Type B pancreatic cell (in vitro differentiated cells): ENCODE measurements at regions not wholly inside any gene's neighbourhood (a gene's known extent, or its start where the extent isn't known, plus 50 kb on each side); places are given as distances from the start of the nearest gene placed in this dataset.

Source experiments
- DNase-seq: peaks from one replicate; pipeline ENCODE4 v3.0.0; 2021; ENCODE audit warnings: mixed read lengths; ENCODE audit not compliant: unreplicated experiment; ENCODE audit errors: extremely low spot score
- H3K27ac Mint-ChIP-seq: 2 replicates; pipeline ENCODE4 v1.8.0; 2021; ENCODE audit warnings: mild to moderate bottlenecking, mixed read lengths
- H3K27me3 Mint-ChIP-seq: 2 replicates; pipeline ENCODE4 v1.8.0; 2021; ENCODE audit warnings: mixed read lengths
- H3K36me3 Mint-ChIP-seq: 2 replicates; pipeline ENCODE4 v1.8.0; 2021; ENCODE audit warnings: mixed read lengths
- H3K4me1 Mint-ChIP-seq: one replicate; pipeline ENCODE4 v1.8.0; 2021; ENCODE audit warnings: mixed read lengths; ENCODE audit not compliant: unreplicated experiment
- H3K4me3 Mint-ChIP-seq: 2 replicates; pipeline ENCODE4 v1.8.0; 2021; ENCODE audit warnings: mild to moderate bottlenecking, mixed read lengths
- H3K9me3 Mint-ChIP-seq: 2 replicates; pipeline ENCODE4 v1.8.0; 2021; ENCODE audit warnings: mixed read lengths
- TF ChIP-seq, protein P1 (sequence below): fragments of 200-600 bp; sonication (generic); conservative IDR thresholded peaks from 2 replicates; pipeline ENCODE4 v1.5.0; 2021; ENCODE audit warnings: antibody characterized with exemption, mild to moderate bottlenecking

DNA sequence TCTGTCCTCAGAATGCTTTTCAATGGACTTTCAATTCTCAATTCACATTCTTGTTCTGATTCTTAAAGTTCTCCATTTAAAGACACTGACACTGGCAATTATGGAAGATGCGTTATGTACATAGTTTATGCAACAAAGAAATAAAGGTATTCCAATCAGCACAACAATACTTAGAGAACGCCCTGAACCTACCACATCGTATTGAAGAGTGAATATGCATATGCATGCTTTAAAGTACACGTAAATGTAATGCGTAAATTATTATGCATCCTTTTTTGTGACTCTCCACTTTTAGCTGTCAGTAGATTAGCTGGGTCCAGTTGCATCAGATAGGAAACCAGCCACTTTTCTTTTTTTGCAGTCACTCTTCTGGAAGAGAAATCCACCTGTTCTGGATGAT is 83.5 kb downstream of the RBM43 start:
- Mint-ChIP-seq H3K36me3 (no peaks in the 10 kb centered on the region), H3K27ac (no peak overlapping the region), H3K27me3 (peaks cover 25% of the 10 kb centered on the region), H3K4me1 (peaks cover 21% of the 10 kb centered on the region), H3K4me3 (no peak overlapping the region), H3K9me3 (peaks cover 4% of the 10 kb centered on the region)
- no peak for DNase-seq
- TF ChIP-seq, protein P1, sequence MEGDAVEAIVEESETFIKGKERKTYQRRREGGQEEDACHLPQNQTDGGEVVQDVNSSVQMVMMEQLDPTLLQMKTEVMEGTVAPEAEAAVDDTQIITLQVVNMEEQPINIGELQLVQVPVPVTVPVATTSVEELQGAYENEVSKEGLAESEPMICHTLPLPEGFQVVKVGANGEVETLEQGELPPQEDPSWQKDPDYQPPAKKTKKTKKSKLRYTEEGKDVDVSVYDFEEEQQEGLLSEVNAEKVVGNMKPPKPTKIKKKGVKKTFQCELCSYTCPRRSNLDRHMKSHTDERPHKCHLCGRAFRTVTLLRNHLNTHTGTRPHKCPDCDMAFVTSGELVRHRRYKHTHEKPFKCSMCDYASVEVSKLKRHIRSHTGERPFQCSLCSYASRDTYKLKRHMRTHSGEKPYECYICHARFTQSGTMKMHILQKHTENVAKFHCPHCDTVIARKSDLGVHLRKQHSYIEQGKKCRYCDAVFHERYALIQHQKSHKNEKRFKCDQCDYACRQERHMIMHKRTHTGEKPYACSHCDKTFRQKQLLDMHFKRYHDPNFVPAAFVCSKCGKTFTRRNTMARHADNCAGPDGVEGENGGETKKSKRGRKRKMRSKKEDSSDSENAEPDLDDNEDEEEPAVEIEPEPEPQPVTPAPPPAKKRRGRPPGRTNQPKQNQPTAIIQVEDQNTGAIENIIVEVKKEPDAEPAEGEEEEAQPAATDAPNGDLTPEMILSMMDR: no peak

DNA sequence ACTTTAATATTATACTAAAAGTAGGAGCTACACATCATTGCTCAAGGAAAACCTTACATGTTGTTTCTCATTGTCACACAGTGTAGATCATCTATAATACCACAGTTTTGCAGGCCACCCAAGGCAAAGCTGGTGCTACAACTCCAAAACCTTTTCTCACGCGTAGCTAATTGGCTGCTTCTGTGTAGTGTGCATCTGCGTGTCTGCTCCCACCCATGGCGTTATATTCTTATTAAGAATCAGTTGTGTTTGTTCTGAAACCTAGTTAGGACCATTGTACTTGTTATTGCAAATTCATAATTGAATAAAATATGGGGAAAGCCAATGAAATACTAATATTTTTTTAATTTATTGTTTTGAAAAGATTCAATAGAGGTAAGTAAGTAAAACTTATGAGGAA is 83.9 kb downstream of the RBM43 start:
- DNase-seq: no peak
- H3K4me3 Mint-ChIP-seq: no peak overlapping the region
- TF ChIP-seq, protein P1: no peak
- H3K27ac Mint-ChIP-seq: no peak overlapping the region
- H3K36me3 Mint-ChIP-seq: no peaks in the 10 kb centered on the region
- peaks cover 18% of the 10 kb centered on the region for H3K4me1 Mint-ChIP-seq
- peaks cover 4% of the 10 kb centered on the region for H3K9me3 Mint-ChIP-seq
- H3K27me3 Mint-ChIP-seq: peaks cover 25% of the 10 kb centered on the region

DNA sequence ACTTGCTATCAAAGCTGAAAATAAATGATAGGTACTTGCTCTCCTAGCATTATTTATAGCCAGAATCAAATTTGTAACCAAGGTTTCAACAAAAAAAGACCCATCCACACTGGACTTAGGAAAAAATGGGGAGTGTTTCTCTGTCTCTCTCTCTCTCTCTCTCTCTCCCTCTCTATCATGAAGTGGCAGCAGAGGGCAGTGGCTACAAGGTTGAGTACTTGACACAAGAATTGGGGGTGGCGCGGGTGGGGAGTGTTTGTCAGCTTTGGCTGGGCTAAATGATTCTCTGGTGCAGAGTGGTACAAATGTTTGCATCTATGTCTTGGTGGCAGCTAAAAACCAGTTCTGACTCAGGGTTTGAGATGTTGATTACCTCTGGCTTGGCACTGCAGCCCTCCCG is 85.0 kb downstream of the RBM43 start:
- TF ChIP-seq, protein P1: no peak

DNA sequence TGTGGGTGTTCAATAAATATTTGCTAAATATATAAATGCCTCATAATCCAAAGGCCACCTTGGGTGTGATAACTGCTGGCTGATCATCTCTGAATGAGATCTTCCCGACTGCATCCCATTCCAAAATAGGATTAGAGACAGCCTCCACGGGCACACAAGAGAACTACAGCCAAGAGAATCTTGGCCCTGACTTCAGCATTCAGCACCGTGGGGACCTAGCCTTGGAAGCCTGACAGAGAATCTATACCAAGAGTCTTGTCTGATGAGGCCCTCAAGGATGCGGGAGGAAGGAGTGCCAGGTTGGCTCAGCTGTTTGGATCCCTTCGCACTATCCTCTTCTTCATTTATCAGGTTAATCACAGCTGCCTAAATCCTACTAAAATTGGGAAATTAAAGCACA is 85.8 kb downstream of the RBM43 start:
- Mint-ChIP-seq H3K27ac (no peak overlapping the region), H3K4me1 (peaks cover 10% of the 10 kb centered on the region), H3K36me3 (no peaks in the 10 kb centered on the region), H3K9me3 (peaks cover 4% of the 10 kb centered on the region), H3K4me3 (no peak overlapping the region), H3K27me3 (peaks cover 25% of the 10 kb centered on the region)
- DNase-seq: no peak
- TF ChIP-seq, protein P1: no peak

More for the DNA sequence above, 85.0 kb downstream of the RBM43 start:
- Mint-ChIP-seq H3K4me1 (peaks cover 13% of the 10 kb centered on the region), H3K36me3 (no peaks in the 10 kb centered on the region), H3K27me3 (peaks cover 25% of the 10 kb centered on the region), H3K4me3 (no peak overlapping the region), H3K27ac (no peak overlapping the region), H3K9me3 (peaks cover 4% of the 10 kb centered on the region)
- DNase-seq: no peak

DNA sequence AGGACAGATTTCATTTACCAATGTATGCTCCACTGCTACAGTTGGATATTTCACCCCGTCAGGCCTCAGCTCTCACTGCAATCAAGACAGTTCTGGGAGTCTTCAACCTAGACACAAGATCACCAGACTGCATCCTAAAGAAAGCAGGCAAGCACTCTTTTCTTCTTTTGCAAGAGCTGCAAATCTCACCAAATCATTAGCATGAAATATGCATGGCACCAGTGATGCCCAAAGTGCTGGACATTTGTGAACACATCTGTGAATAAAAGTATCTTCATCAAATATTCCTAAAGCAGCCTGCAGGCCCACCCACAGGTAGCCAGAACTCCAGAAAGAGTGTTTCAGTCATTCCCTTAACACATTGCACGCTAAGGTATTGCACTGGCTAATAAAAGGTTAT is 87.5 kb downstream of the RBM43 start:
- Mint-ChIP-seq H3K27me3 (peaks cover 22% of the 10 kb centered on the region), H3K4me3 (no peak overlapping the region), H3K36me3 (no peaks in the 10 kb centered on the region), H3K9me3 (peaks cover 4% of the 10 kb centered on the region), H3K4me1 (peaks cover 8% of the 10 kb centered on the region), H3K27ac (no peak overlapping the region)
- TF ChIP-seq, protein P1: no peak
- no peak for DNase-seq

DNA sequence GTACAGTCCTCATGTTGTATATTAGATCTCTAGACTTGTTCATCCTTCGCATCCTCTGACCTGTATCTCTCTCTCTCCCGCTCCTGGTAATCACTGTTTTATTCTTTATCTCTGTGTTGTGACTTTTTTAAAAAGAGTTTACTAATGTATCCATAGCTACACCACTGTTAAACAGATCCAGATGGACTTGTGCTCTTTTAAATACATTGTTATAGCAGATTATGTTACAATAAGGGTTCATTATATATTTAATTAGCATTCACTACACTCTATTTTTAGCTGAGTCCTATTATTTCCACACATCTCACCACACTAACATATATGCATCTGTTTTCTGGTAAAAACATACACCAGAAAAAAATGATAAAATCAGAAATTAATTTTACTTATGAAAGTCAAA is 90.5 kb downstream of the RBM43 start:
- Mint-ChIP-seq H3K27me3 (peaks cover 11% of the 10 kb centered on the region), H3K27ac (no peak overlapping the region), H3K36me3 (no peaks in the 10 kb centered on the region), H3K9me3 (peaks cover 11% of the 10 kb centered on the region), H3K4me3 (no peak overlapping the region), H3K4me1 (peaks cover 14% of the 10 kb centered on the region)
- TF ChIP-seq, protein P1: no peak
- DNase-seq: no peak
